ENCODE measurements at regions not wholly inside any gene's neighbourhood (a gene's known extent, or its start where the extent isn't known, plus 50 kb on each side); places are given as distances from the start of the nearest gene placed in this dataset.
"Not testable (repeated sequence)": the region's sequence is repeated elsewhere in the genome, so short reads cannot be mapped to it uniquely, and the experiment has no call there.

GRCh38 chr7:145698526-145699262 is 417.9 kb upstream of the CNTNAP2 start:
- DNase-seq (ENCODE audit: extremely low read depth, low read depth), result no peak
- no peak for TF ChIP-seq CTCF (IDR thresholded peaks at IDR 0.05; ENCODE audit: low read depth, low read length, missing control alignments)

GRCh38 chr7:145697412-145698107 is 419.0 kb upstream of the CNTNAP2 start:
- DNase-seq (ENCODE audit: extremely low read depth, low read depth); H3K4me3 ChIP-seq (replicated peaks; ENCODE audit: low read depth, low read length): not testable (repeated sequence)

More at GRCh38 chr7:145698526-145699262, 417.9 kb upstream of the CNTNAP2 start:
- H3K4me3 ChIP-seq (replicated peaks; ENCODE audit: low read depth, low read length), result no peak overlapping the region

GRCh38 chr7:145696071-145696470 is 420.5 kb upstream of the CNTNAP2 start:
- no peak for TF ChIP-seq CTCF (IDR thresholded peaks at IDR 0.05; ENCODE audit: low read depth, low read length, missing control alignments)
- no peak for DNase-seq (ENCODE audit: extremely low read depth, low read depth)
- no peak overlapping the region for H3K4me3 ChIP-seq (replicated peaks; ENCODE audit: low read depth, low read length)

- no peak for TF ChIP-seq CTCF (IDR thresholded peaks at IDR 0.05; ENCODE audit: low read depth, low read length, missing control alignments)
- H3K4me3 ChIP-seq (replicated peaks; ENCODE audit: low read depth, low read length), result no peak overlapping the region
- no peak for DNase-seq (ENCODE audit: extremely low read depth, low read depth)
Measured at GRCh38 chr7:145692237-145692950, 424.2 kb upstream of the CNTNAP2 start.

GRCh38 chr7:145691377-145691914 is 425.2 kb upstream of the CNTNAP2 start:
- DNase-seq (ENCODE audit: extremely low read depth, low read depth), result no peak
- no peak for TF ChIP-seq CTCF (IDR thresholded peaks at IDR 0.05; ENCODE audit: low read depth, low read length, missing control alignments)
- no peak overlapping the region for H3K4me3 ChIP-seq (replicated peaks; ENCODE audit: low read depth, low read length)

GRCh38 chr7:145681646-145682045 is 435.0 kb upstream of the CNTNAP2 start:
- TF ChIP-seq CTCF (IDR thresholded peaks at IDR 0.05; ENCODE audit: low read depth, low read length, missing control alignments), result no peak
- no peak for DNase-seq (ENCODE audit: extremely low read depth, low read depth)
- no peak overlapping the region for H3K4me3 ChIP-seq (replicated peaks; ENCODE audit: low read depth, low read length)

GRCh38 chr7:145681159-145681558 is 435.4 kb upstream of the CNTNAP2 start:
- no peak for DNase-seq (ENCODE audit: extremely low read depth, low read depth)
- TF ChIP-seq CTCF (IDR thresholded peaks at IDR 0.05; ENCODE audit: low read depth, low read length, missing control alignments), result no peak
- H3K4me3 ChIP-seq (replicated peaks; ENCODE audit: low read depth, low read length), result no peak overlapping the region

All from HFF-Myc (cell line).